Liver (tissue), 3 donors: ENCODE measurements at regions not wholly inside any gene's neighbourhood (a gene's known extent, or its start where the extent isn't known, plus 50 kb on each side); places are given as distances from the start of the nearest gene placed in this dataset.

Experiments
- EGR1 ChIP-seq, 2 donors: IDR thresholded peaks; 2 replicates each; pipeline ENCODE4 v1.6.1; 2016 to 2018; ENCODE audit warnings: antibody characterized with exemption in 2 of 2, low read depth in 2 of 2
- FOXA1 ChIP-seq: IDR thresholded peaks from 2 replicates; pipeline ENCODE4 v1.6.1; 2016; ENCODE audit warnings: antibody characterized with exemption
- FOXA2 ChIP-seq: IDR thresholded peaks from 2 replicates; pipeline ENCODE4 v1.6.1; 2016; ENCODE audit warnings: antibody characterized with exemption
- JUND ChIP-seq, 2 donors: IDR thresholded peaks; 2 replicates each; pipeline ENCODE4 v1.6.1; 2016; ENCODE audit warnings: antibody characterized with exemption in 2 of 2
- NR2F2 ChIP-seq: IDR thresholded peaks from 2 replicates; pipeline ENCODE4 v1.6.1; 2016; ENCODE audit warnings: antibody characterized with exemption
- RAD21 ChIP-seq, 2 donors: IDR thresholded peaks; 2 replicates each; pipeline ENCODE4 v1.6.1; 2016; ENCODE audit warnings: antibody characterized with exemption in 2 of 2, mild to moderate bottlenecking in 2 of 2
- RXRA ChIP-seq, 2 donors: IDR thresholded peaks; 2 replicates each; pipeline ENCODE4 v1.6.1; 2017 to 2018; ENCODE audit warnings: antibody characterized with exemption in 2 of 2, mild to moderate bottlenecking in 1 of 2
- SP1 ChIP-seq: IDR thresholded peaks from 2 replicates; pipeline ENCODE4 v1.6.1; 2018; ENCODE audit warnings: antibody characterized with exemption, mild to moderate bottlenecking
- TAF1 ChIP-seq: conservative IDR thresholded peaks from 2 replicates; pipeline ENCODE4 v1.6.1; 2016; ENCODE audit warnings: antibody characterized with exemption, mild to moderate bottlenecking
- YY1 ChIP-seq: IDR thresholded peaks from 2 replicates; pipeline ENCODE4 v1.6.1; 2016; ENCODE audit warnings: antibody characterized with exemption, mild to moderate bottlenecking
- TF ChIP-seq, protein P1 (sequence below): IDR thresholded peaks from 2 replicates; pipeline ENCODE4 v1.6.1; 2016; ENCODE audit warnings: antibody characterized with exemption
- TF ChIP-seq, protein P2 (sequence below): fragments of 150-350 bp; IDR thresholded peaks from 2 replicates; pipeline ENCODE4 v1.5.1; 2017; ENCODE audit warnings: improper control_type of control experiment, low read depth, low read length; ENCODE audit not compliant: missing input control
- TF ChIP-seq, protein P3 (sequence below): IDR thresholded peaks from 2 replicates; pipeline ENCODE4 v1.6.1; 2016; ENCODE audit warnings: antibody characterized with exemption
- TF ChIP-seq, protein P4 (sequence below): IDR thresholded peaks from 2 replicates; pipeline ENCODE4 v1.6.1; 2016; ENCODE audit warnings: antibody characterized with exemption, mild to moderate bottlenecking
- donor health status: healthy.
- donor health status: healthy.

DNA sequence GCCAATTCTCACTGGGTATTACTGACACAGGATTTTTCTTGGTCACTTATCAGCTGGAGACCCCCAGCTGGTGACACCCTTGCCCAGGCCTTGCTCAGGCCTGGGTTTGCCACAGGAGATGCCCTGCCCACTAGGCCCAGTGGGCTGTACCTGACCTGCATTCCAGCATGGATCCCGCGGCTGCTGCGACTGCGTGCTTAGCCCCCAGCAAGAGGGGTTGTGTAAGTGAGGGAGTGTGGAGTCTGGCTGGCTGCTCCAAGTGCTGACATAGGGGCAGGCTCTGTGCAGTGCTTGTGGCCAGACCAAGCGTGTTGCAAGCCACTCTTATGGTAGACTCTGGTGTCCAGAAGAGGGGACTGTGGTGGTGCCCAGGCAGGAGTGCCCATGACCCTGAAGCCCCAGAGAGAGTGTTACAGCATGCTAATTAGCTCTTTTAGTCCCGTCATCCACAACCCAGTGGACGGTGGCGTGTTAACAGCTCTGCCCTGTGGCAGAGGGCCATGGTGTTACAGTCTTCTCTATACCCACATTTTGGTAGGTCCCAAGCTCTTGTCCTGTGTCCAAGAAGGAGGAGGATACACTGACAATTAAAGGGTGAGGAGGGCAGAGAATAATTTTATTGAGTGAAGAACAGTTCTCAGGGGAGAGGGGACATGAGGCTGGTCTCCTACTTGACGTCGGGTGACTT, 491.7 kb upstream of the MEIS1 start:
- TF ChIP-seq, protein P1, sequence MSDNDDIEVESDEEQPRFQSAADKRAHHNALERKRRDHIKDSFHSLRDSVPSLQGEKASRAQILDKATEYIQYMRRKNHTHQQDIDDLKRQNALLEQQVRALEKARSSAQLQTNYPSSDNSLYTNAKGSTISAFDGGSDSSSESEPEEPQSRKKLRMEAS, result no peak
- no peak for TF ChIP-seq YY1
- TF ChIP-seq, protein P2, sequence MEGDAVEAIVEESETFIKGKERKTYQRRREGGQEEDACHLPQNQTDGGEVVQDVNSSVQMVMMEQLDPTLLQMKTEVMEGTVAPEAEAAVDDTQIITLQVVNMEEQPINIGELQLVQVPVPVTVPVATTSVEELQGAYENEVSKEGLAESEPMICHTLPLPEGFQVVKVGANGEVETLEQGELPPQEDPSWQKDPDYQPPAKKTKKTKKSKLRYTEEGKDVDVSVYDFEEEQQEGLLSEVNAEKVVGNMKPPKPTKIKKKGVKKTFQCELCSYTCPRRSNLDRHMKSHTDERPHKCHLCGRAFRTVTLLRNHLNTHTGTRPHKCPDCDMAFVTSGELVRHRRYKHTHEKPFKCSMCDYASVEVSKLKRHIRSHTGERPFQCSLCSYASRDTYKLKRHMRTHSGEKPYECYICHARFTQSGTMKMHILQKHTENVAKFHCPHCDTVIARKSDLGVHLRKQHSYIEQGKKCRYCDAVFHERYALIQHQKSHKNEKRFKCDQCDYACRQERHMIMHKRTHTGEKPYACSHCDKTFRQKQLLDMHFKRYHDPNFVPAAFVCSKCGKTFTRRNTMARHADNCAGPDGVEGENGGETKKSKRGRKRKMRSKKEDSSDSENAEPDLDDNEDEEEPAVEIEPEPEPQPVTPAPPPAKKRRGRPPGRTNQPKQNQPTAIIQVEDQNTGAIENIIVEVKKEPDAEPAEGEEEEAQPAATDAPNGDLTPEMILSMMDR, result no peak
- TF ChIP-seq FOXA2, result no peak
- no peak for TF ChIP-seq FOXA1
- TF ChIP-seq, protein P3, sequence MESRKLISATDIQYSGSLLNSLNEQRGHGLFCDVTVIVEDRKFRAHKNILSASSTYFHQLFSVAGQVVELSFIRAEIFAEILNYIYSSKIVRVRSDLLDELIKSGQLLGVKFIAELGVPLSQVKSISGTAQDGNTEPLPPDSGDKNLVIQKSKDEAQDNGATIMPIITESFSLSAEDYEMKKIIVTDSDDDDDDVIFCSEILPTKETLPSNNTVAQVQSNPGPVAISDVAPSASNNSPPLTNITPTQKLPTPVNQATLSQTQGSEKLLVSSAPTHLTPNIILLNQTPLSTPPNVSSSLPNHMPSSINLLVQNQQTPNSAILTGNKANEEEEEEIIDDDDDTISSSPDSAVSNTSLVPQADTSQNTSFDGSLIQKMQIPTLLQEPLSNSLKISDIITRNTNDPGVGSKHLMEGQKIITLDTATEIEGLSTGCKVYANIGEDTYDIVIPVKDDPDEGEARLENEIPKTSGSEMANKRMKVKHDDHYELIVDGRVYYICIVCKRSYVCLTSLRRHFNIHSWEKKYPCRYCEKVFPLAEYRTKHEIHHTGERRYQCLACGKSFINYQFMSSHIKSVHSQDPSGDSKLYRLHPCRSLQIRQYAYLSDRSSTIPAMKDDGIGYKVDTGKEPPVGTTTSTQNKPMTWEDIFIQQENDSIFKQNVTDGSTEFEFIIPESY, result no peak
- TF ChIP-seq, protein P4, sequence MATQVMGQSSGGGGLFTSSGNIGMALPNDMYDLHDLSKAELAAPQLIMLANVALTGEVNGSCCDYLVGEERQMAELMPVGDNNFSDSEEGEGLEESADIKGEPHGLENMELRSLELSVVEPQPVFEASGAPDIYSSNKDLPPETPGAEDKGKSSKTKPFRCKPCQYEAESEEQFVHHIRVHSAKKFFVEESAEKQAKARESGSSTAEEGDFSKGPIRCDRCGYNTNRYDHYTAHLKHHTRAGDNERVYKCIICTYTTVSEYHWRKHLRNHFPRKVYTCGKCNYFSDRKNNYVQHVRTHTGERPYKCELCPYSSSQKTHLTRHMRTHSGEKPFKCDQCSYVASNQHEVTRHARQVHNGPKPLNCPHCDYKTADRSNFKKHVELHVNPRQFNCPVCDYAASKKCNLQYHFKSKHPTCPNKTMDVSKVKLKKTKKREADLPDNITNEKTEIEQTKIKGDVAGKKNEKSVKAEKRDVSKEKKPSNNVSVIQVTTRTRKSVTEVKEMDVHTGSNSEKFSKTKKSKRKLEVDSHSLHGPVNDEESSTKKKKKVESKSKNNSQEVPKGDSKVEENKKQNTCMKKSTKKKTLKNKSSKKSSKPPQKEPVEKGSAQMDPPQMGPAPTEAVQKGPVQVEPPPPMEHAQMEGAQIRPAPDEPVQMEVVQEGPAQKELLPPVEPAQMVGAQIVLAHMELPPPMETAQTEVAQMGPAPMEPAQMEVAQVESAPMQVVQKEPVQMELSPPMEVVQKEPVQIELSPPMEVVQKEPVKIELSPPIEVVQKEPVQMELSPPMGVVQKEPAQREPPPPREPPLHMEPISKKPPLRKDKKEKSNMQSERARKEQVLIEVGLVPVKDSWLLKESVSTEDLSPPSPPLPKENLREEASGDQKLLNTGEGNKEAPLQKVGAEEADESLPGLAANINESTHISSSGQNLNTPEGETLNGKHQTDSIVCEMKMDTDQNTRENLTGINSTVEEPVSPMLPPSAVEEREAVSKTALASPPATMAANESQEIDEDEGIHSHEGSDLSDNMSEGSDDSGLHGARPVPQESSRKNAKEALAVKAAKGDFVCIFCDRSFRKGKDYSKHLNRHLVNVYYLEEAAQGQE, result no peak
- no peak for TF ChIP-seq RAD21 (IDR thresholded peaks at IDR 0.05)
- no peak for TF ChIP-seq TAF1
- no peak for TF ChIP-seq NR2F2
- TF ChIP-seq EGR1 (IDR thresholded peaks at IDR 0.05; ENCODE audit: low read depth in 2 of 2), result no peak
- TF ChIP-seq SP1, result no peak
- TF ChIP-seq JUND (IDR thresholded peaks at IDR 0.05), result no peak
- TF ChIP-seq RXRA (IDR thresholded peaks at IDR 0.05), result no peak
